Liver (tissue), 8 donors: ENCODE measurements at regions not wholly inside any gene's neighbourhood (a gene's known extent, or its start where the extent isn't known, plus 50 kb on each side); places are given as distances from the start of the nearest gene placed in this dataset.

Experiments
- DNase-seq: peaks from one replicate; pipeline ENCODE4 v3.0.0-alpha.2; 2017; ENCODE audit warnings: low spot score
- H3K27ac ChIP-seq, 2 donors: one replicate each; pipeline ENCODE4 v1.7.0; 2013; ENCODE audit warnings: inconsistent platforms in 2 of 2, low read length in 2 of 2, control low read depth in 1 of 2, low read depth in 1 of 2, mild to moderate bottlenecking in 1 of 2
- H3K27me3 ChIP-seq, 4 donors: one replicate each; pipeline versions ENCODE4 v1.6.1 to v1.7.0; 2013; ENCODE audit warnings: low read length in 3 of 4, inconsistent platforms in 1 of 4, mild to moderate bottlenecking in 1 of 4, moderate library complexity in 1 of 4; ENCODE audit not compliant: control insufficient read depth in 4 of 4, insufficient read depth in 4 of 4
- H3K36me3 ChIP-seq, 4 donors: one replicate each; pipeline versions ENCODE4 v1.6.1 to v1.7.0; 2013; ENCODE audit warnings: low read length in 3 of 4, mild to moderate bottlenecking in 3 of 4, low read depth in 1 of 4, moderate library complexity in 1 of 4; ENCODE audit not compliant: control insufficient read depth in 4 of 4, insufficient read depth in 3 of 4
- H3K4me1 ChIP-seq, 4 donors: one replicate each; pipeline versions ENCODE4 v1.6.1 to v1.7.0; 2013; ENCODE audit warnings: low read length in 3 of 4, mild to moderate bottlenecking in 3 of 4, moderate library complexity in 1 of 4; ENCODE audit not compliant: control insufficient read depth in 4 of 4, insufficient read depth in 4 of 4
- H3K4me3 ChIP-seq, 3 donors: one replicate each; pipeline versions ENCODE4 v1.6.1 to v1.7.0; 2013; ENCODE audit warnings: low read length in 3 of 3, control low read depth in 1 of 3, low read depth in 1 of 3, mild to moderate bottlenecking in 1 of 3
- H3K9ac ChIP-seq, 2 donors: one replicate each; pipeline ENCODE4 v1.7.0; 2013; ENCODE audit warnings: low read length in 2 of 2, mild to moderate bottlenecking in 2 of 2, moderate library complexity in 2 of 2, control low read depth in 1 of 2, low read depth in 1 of 2
- H3K9me3 ChIP-seq, 4 donors: one replicate each; pipeline versions ENCODE4 v1.6.1 to v1.7.0; 2013; ENCODE audit warnings: low read length in 3 of 4; ENCODE audit not compliant: control insufficient read depth in 4 of 4
- CTCF ChIP-seq: fragments of 150-350 bp; IDR thresholded peaks from 2 replicates; pipeline ENCODE4 v1.5.1; 2017; ENCODE audit warnings: improper control_type of control experiment, low read depth, low read length; ENCODE audit not compliant: missing input control
- EGR1 ChIP-seq, 2 donors: IDR thresholded peaks; 2 replicates each; pipeline ENCODE4 v1.6.1; 2016 to 2018; ENCODE audit warnings: antibody characterized with exemption in 2 of 2, low read depth in 2 of 2
- GABPA ChIP-seq, 2 donors: IDR thresholded peaks in 1 of 2; conservative IDR thresholded peaks in 1 of 2; 2 replicates each; pipeline ENCODE4 v1.6.1; 2016; ENCODE audit warnings: antibody characterized with exemption in 2 of 2, mild to moderate bottlenecking in 1 of 2, moderate library complexity in 1 of 2
- HNF4A ChIP-seq, 2 donors: conservative IDR thresholded peaks; 2 replicates each; pipeline ENCODE4 v1.6.1; 2016; ENCODE audit warnings: antibody characterized with exemption in 2 of 2, mild to moderate bottlenecking in 2 of 2
- JUND ChIP-seq, 2 donors: IDR thresholded peaks; 2 replicates each; pipeline ENCODE4 v1.6.1; 2016; ENCODE audit warnings: antibody characterized with exemption in 2 of 2
- NR2F2 ChIP-seq: IDR thresholded peaks from 2 replicates; pipeline ENCODE4 v1.6.1; 2016; ENCODE audit warnings: antibody characterized with exemption
- RAD21 ChIP-seq, 2 donors: IDR thresholded peaks; 2 replicates each; pipeline ENCODE4 v1.6.1; 2016; ENCODE audit warnings: antibody characterized with exemption in 2 of 2, mild to moderate bottlenecking in 2 of 2
- RXRA ChIP-seq, 2 donors: IDR thresholded peaks; 2 replicates each; pipeline ENCODE4 v1.6.1; 2017 to 2018; ENCODE audit warnings: antibody characterized with exemption in 2 of 2, mild to moderate bottlenecking in 1 of 2
- TAF1 ChIP-seq: conservative IDR thresholded peaks from 2 replicates; pipeline ENCODE4 v1.6.1; 2016; ENCODE audit warnings: antibody characterized with exemption, mild to moderate bottlenecking
- WGBS: extraction: QIAGEN DNeasy Blood & Tissue Kit; methylation state at CpG from one replicate; pipeline ENCODE4 v1.1.7; 2013; 5-methylcytosine and 5-hydroxymethylcytosine counted together
- TF ChIP-seq, protein P1 (sequence below): IDR thresholded peaks from 2 replicates; pipeline ENCODE4 v1.6.1; 2016; ENCODE audit warnings: antibody characterized with exemption
- donor health status: healthy.
- donor health status: healthy.
- donor health status: healthy.
- donor health status: healthy.
- donor health status: healthy.

- no peaks in the 10 kb centered on the region for H3K27me3 ChIP-seq
- WGBS: 78% methylated on average over 5 of the region's 6 CpGs
- no peaks in the 10 kb centered on the region for H3K4me1 ChIP-seq
- H3K36me3 ChIP-seq: no peaks in the 10 kb centered on the region
- TF ChIP-seq HNF4A (conservative IDR thresholded peaks at IDR 0.05) (no peak), RXRA (IDR thresholded peaks at IDR 0.05) (no peak)
- H3K9ac ChIP-seq: no peak overlapping the region
- H3K9me3 ChIP-seq: no peaks in the 10 kb centered on the region
- DNase-seq: no peak
- no peak overlapping the region for H3K4me3 ChIP-seq
- no peak overlapping the region for H3K27ac ChIP-seq
Measured at GRCh38 chr4:62470020-62470419, 1269.9 kb downstream of the ADGRL3 start.

GRCh38 chr4:62461961-62462360 lies 1261.8 kb downstream of the ADGRL3 start:
- no peaks in the 10 kb centered on the region for H3K9me3 ChIP-seq
- no peaks in the 10 kb centered on the region for H3K36me3 ChIP-seq
- H3K4me1 ChIP-seq: no peaks in the 10 kb centered on the region
- no peak for DNase-seq
- no peaks in the 10 kb centered on the region for H3K27me3 ChIP-seq
- no peak overlapping the region for H3K9ac ChIP-seq
- H3K27ac ChIP-seq: no peak overlapping the region
- no peak overlapping the region for H3K4me3 ChIP-seq
- TF ChIP-seq, protein P1, sequence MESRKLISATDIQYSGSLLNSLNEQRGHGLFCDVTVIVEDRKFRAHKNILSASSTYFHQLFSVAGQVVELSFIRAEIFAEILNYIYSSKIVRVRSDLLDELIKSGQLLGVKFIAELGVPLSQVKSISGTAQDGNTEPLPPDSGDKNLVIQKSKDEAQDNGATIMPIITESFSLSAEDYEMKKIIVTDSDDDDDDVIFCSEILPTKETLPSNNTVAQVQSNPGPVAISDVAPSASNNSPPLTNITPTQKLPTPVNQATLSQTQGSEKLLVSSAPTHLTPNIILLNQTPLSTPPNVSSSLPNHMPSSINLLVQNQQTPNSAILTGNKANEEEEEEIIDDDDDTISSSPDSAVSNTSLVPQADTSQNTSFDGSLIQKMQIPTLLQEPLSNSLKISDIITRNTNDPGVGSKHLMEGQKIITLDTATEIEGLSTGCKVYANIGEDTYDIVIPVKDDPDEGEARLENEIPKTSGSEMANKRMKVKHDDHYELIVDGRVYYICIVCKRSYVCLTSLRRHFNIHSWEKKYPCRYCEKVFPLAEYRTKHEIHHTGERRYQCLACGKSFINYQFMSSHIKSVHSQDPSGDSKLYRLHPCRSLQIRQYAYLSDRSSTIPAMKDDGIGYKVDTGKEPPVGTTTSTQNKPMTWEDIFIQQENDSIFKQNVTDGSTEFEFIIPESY: no peak

DNA sequence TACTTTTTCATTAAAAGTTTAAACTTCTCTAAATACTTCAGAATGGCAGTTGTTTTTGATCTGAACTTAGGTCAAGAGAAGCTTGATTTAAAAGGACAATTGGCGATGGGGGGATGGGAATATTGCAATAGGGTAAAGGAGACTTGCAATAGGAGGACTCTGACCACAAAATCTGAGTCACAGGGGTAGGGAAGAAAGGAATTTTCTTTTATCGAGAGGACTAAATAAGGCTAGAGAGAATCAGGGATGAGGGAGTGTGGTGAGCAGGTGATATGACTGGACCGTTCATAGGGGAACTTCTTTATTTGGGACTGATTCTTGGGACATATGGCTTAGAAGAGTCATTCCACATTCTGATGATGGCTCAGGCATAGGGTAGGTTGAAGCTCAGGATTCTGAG lies 1260.2 kb downstream of the ADGRL3 start:
- H3K9me3 ChIP-seq: no peaks in the 10 kb centered on the region
- 85% methylated on average over 3 of the region's 3 CpGs for WGBS
- no peaks in the 10 kb centered on the region for H3K4me1 ChIP-seq
- no peaks in the 10 kb centered on the region for H3K36me3 ChIP-seq
- H3K9ac ChIP-seq: no peak overlapping the region
- no peak for DNase-seq
- no peak overlapping the region for H3K4me3 ChIP-seq
- TF ChIP-seq EGR1 (IDR thresholded peaks at IDR 0.05; ENCODE audit: low read depth in 2 of 2) (no peak), HNF4A (conservative IDR thresholded peaks at IDR 0.05) (no peak), NR2F2 (no peak), CTCF (no peak)
- H3K27me3 ChIP-seq: no peaks in the 10 kb centered on the region
- H3K27ac ChIP-seq: no peak overlapping the region

DNA sequence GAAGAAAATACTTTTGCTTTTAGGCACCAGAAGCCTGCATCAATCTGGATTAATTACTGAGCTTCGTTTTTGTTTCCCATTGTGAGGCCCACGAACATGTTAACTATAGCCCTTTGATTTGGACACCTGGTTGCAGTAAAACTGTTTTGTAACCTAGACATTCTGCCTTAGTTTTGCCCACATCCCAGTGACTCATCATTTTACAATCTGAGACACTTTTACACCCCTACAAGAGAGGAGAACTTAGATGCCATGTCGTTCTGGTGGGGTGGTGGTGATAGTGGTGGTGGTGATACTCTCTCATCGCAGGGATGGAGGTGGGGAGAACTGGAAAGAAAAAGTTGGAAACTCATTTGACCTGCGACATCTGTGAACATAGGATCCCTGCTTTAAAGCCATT lies 1257.2 kb downstream of the ADGRL3 start:
- Histone ChIP-seq H3K4me3 (no peak overlapping the region), H3K36me3 (no peaks in the 10 kb centered on the region), H3K27ac (no peak overlapping the region), H3K9ac (no peak overlapping the region), H3K27me3 (no peaks in the 10 kb centered on the region), H3K4me1 (no peaks in the 10 kb centered on the region), H3K9me3 (no peaks in the 10 kb centered on the region)
- DNase-seq: no peak
- no peak for TF ChIP-seq JUND (IDR thresholded peaks at IDR 0.05)
- TF ChIP-seq TAF1: no peak
- no peak for TF ChIP-seq HNF4A (conservative IDR thresholded peaks at IDR 0.05)
- no peak for TF ChIP-seq CTCF
- no peak for TF ChIP-seq RAD21 (IDR thresholded peaks at IDR 0.05)
- TF ChIP-seq, protein P1: no peak
- no peak for TF ChIP-seq GABPA (IDR thresholded peaks at IDR 0.05 in 1 of 2, conservative IDR thresholded peaks at IDR 0.05 in 1 of 2)
- 61% methylated on average over 5 of the region's 5 CpGs for WGBS
